NCI-H748 (cell line): ENCODE measurements at regions not wholly inside any gene's neighbourhood (a gene's known extent, or its start where the extent isn't known, plus 50 kb on each side); places are given as distances from the start of the nearest gene placed in this dataset.
A peak's percentile ranks its signal among the peaks of the same experiment; 100 is the strongest.

ENCODE experiments used
- DNase-seq: peaks from one replicate; lab custom pipeline; 2025; ENCODE audit not compliant: unreplicated experiment; lab: John Stamatoyannopoulos, UW

DNA sequence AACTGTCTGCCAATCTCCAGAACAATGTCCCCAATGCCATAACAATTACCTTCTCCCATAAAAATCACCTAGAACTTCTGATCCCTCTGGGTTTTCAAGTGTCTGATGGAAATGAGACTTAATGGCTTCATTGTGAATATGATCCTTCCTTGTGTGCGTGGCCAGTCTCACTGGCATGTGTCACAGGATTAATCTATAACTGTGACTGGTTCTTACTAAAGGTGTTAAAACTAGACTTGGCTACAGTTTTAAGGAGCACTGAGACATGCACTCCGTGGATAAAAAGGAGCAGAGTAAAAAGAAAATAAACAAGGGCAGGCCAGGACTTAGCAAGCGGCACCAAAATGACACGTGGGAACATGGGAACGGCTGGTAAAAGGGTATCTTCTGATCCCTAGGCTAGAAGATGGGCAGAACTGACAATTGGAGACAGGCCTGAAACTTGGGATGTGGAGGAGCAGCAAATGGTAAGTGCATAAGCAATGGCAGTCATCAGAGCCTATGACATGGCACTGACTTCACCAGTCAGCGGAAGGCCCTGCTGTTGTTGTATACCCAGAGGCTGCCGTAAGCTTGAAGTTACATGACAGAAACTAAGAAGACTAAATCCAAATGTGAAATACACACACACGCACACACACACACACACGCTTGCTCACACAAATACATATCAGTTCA is 256.6 kb upstream of the NOCT start:
- no peak for DNase-seq

DNA sequence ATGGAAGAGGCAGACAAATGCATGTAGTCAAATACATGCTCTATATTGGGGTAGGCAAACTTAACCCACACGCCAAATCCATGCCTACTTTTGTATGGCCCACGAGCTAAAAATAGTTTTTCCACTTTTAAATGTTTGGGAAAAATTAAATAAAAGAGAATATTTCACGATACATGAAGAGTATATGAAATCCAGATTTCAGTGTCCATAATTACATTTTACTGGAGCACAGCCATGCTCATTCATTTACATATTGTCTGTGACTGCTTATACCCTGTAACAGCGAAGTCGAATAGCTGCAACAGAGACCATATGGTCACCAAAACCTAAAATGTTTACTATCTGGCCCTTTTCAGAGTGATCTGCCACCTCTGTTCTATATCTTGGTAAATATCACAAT is 257.4 kb upstream of the NOCT start:
- DNase-seq: no peak

DNA sequence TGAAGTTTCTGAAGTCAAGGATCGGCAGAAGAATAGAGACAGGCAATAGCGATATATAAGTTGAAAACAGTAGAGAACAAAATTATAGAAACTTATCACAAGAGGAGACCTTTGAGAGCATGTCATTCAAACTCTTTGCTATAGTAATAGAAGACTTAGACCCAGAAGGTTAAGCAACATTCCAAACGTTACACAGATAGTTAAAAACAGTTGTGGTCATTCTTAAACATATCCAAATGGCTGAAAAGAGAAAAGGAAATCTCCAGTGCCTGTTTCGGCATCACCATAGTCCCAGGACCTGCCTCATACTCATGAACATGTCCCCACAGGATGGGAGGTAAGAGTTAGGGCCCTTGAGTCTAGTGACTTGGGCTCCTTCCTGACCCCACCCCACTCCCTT is 258.1 kb upstream of the NOCT start:
- DNase-seq: no peak

- no peak for DNase-seq
Measured at GRCh38 chr4:138756519-138756918, 259.1 kb upstream of the NOCT start.

GRCh38 chr4:138751309-138751708 is 264.3 kb upstream of the NOCT start:
- DNase-seq: no peak

- DNase-seq: no peak
Measured at GRCh38 chr4:138749303-138749702, 266.3 kb upstream of the NOCT start.

DNA sequence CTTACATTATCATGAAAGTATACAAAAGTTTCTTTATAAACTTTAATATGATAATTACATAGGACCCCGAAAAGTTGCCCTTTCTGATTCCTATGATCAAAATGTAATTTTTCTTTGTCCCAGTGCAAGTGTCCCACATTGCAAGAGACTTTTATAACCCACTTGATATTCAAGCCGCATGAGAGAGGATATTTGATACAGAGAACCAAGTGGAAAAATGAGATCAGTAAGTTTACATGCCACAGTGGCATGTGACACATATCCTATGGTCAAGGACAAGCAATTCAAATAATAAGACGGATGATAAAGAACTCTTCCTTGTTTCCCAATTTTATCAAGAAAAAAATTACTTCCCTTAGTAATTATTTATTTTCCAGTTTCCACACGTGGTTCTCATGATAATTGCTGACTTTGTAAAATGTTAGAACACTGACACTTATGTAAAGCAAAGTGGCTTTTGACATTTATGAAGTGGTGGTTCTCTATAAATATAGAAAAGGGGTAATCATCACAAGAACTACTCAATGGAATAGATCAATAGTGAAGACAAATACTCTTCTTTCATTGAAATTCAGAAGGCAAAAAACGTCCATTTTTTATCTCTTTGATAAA is 273.7 kb upstream of the NOCT start:
- no peak for DNase-seq

GRCh38 chr4:138740816-138741745 is 274.5 kb upstream of the NOCT start:
- peak; percentile 34 for DNase-seq

- DNase-seq: no peak
Measured at GRCh38 chr4:138736362-138736761, 279.2 kb upstream of the NOCT start.

GRCh38 chr4:138734746-138735145 is 280.8 kb upstream of the NOCT start:
- DNase-seq: no peak

DNA sequence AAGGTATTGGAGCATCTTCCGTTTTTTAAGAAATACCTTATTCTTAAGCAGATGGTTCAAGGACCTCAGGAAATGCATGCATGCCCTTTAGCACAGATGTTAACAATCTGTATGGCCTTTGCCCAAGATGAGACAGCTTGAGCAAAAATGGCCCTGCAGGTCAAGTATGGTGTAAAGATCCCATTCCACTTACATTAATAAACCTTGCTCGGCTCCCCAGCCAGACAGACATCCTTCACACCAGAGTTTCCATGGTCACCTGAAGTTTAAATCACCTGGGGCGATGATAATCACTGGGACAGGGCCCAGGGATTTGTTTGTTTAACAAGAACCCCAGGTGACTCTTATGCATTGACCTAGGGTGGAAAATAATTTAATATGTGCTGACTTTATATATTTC is 287.0 kb upstream of the NOCT start:
- DNase-seq: peak; percentile 51

- no peak for DNase-seq
Measured at GRCh38 chr4:138727731-138728130, 287.9 kb upstream of the NOCT start.

DNA sequence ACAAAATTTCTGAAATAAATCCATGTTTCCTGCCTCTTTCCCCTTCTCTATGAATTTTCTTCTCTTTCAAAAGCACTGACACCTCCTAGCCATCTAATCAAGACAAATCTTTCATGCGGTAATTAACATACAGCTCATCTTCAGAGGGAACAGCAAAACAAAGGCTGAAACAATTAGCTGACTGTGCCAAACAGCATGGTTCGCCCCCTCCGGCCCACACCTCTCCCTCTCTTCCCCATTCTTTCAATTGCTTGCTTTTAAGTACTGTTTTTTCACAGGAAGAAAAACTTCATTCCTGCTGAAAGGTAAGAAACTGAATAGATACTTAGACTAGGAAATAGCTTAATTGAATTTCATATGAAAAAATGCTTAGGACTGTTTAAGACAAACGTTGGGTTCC is 291.1 kb upstream of the NOCT start:
- DNase-seq: no peak

GRCh38 chr4:138716559-138717335 is 298.8 kb upstream of the NOCT start:
- DNase-seq: no peak

DNA sequence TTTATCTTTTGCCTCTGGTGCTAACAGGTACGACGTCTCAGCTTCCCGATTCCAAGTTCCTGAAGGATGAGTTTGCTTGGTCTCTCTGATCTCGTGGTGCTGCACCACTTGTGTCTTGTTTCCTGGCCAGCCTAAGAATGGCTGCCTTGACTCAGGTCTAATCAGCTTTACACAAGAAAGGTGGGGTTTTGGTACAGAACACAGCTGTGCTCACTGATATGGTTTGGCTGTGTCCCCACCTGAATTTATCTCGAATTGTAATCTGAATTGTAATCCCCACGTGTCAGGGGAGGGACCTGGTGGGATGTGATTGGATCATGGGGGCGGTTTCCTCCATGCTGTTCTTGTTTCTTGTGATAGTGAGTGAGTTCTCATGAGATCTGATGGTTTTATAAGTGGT is 305.3 kb upstream of the NOCT start:
- DNase-seq: no peak

GRCh38 chr4:138709859-138710258 is 305.7 kb upstream of the NOCT start:
- no peak for DNase-seq

DNA sequence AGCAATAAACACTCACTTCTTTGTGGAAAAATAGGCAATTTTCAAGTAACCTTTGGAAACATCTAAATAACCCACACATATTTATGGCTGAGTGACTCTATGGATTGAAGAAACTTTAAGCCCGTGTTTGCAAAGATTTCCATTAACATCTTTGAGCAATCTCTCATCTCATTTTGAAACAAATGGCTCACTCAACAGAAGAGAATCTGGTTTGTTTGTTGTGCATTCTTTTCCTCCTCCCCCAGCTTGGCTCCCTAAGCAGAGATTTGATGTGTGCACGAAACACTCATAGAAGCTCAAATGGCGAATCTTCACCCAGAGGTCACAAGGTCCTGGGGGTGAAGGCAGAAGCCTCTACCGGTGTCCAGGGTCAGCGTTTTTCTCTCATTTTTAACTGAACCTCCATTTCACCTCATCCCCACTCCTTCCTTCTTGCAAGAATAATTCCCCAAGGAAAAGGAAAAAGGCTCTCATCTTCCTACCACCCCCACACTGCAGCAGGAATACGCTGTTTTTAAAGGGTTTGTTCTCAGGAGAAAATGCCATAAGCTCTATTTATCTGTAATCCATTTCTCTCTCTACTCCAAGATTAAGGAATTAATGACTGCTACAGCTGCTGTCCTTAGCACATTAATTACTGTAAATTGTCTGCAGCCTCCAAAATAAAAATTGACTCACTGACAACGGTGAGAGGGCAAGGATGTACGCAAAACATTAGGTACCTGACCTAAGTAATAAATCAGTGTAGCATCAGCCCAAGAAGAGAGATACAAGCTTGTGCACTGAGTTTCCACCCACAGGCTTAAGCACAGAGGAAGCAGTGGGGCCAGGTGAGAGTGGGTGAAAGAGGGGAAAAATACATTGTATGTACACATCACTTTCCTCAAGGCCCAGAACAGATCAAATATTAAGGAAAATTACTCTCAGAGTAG is 307.6 kb upstream of the NOCT start:
- no peak for DNase-seq

GRCh38 chr4:138706201-138706600 is 309.4 kb upstream of the NOCT start:
- DNase-seq: no peak

GRCh38 chr4:138702190-138702824 is 313.3 kb upstream of the NOCT start:
- no peak for DNase-seq

GRCh38 chr4:138698641-138699040 is 316.9 kb upstream of the NOCT start:
- DNase-seq: no peak
